Activated T-cell treated with anti-CD3 and anti-CD28 coated beads for 24 hours (primary cell): ENCODE measurements at regions not wholly inside any gene's neighbourhood (a gene's known extent, or its start where the extent isn't known, plus 50 kb on each side); places are given as distances from the start of the nearest gene placed in this dataset.

Source experiments
- DNase-seq: peaks from one replicate; pipeline ENCODE4 v3.0.0-alpha.2; 2020; ENCODE audit warnings: low read depth

GRCh38 chr15:77709135-77709886 lies 76.6 kb upstream of the LINGO1 start:
- no peak for DNase-seq

DNA sequence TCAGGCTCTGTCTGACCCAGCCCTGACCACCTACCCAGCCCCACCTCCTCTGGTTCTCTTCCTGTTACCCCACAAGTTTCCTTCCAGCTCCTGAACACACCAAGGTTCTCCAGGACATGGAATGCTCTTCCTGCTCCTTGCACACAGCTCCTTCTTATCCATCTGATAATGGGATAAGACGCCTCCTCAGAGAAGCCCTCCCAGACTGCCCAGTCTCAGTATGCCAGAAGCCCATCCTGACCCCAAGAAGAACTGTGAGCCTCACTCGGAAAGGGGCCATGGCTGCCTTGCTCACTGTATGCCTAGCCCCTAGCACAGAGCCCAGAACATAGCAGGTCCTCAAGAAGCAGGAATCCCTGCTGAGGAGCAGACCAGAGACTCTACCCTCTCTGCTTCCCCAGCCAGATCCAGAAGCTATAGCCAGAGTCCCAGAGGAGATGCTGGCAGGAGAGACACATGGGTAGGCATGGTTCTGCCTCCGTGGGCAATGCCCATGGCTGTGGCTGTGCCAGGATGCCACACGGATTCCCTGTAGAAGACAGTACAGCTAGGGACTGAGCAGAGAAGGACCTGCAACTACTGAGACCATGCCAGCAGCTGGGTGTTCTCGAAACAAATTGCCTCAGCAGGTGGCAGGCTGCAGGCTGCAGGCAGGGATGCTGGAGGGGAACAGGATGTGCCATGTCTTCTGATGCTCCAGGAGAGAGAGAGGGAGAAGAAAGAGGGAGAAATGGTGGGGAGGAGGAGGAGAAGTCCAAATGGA lies 74.0 kb upstream of the LINGO1 start:
- DNase-seq, result no peak

DNA sequence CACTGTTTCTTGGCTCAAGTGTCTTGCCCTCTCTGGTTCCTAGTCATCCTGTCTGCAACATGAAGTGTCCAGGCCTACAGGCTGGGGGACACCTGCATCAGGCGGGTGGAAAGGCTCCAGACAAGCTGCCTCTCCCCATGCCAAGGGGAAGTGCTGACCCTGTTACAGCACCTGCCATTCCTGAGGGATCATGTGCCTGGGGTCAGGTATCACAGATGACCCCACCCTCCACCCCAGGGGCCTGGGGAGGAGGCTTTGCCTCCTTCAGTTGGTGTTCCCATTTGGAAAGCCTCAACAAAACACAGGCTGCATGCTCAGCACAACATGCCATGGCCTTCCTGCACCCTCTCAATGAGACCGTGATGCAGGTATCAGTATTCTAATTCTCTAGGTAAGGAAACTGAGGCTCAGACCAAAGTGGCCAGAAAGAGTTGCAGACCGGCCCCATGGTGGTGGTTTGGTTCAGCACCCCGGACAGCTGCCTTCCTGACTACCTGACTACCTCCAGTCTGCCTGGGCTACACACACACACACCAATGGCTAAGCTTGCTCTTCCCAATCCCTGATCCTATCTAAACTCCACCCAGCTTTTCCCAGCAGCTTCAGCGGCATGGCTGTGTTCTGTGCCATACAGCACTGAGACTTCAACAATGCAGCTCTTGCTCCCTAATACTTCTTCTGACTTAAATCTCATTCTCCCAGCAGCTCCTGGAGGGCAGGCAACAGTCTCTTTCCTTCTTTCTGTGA lies 69.7 kb upstream of the LINGO1 start:
- DNase-seq, result no peak

- no peak for DNase-seq
These were observed 65.8 kb upstream of the LINGO1 start for GRCh38 chr15:77698481-77698880.

DNA sequence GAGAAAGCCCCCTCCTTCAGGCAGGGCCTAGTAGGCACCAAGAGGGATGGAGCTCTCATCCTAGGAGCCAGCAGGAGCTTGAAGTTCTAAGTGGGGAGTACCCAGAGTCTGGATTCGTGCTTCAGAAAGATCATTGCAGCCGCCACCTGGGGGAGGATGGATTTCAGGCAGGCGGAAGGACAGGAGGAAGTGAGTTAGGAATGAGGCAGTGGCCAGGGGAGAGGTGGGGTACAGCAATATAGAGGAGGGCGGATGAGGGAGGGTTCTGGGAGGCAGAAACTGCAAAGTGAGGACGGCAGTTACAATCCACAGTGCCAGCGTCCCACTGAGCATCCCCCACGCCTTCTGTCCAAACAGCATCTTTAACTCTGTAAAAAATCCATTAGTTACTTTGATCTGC lies 65.2 kb upstream of the LINGO1 start:
- no peak for DNase-seq

GRCh38 chr15:77696871-77697270 lies 64.2 kb upstream of the LINGO1 start:
- DNase-seq, result no peak

DNA sequence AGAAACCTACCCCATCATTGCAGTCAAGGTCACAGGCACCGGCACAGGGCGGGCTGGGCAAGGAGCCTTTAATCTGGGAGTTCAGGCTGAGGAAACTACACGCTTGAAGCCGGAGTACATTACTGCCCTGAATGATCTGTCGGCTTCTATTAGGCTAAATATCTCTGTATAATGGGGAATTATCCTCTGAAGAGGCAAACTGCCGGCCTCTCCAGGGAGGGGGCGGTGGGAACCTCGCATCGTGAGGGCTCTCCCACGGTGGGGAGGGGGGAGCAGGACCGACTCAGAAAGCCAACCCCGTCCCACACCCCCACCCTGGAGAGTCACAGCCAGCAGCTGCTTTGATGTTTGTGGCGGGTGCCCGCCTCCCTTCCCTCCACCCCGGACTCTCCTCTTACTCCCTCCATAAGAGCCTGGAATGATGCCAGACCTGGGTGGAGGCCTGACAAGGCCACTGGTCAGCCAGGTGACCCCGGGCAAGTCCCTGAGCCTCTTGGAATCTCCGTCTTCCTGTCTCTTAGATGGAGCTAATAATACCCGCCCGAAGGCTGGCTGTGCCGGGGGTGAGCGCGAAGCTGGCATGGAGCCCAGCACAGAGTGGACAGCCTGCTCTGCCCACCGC lies 63.4 kb upstream of the LINGO1 start:
- no peak for DNase-seq

DNA sequence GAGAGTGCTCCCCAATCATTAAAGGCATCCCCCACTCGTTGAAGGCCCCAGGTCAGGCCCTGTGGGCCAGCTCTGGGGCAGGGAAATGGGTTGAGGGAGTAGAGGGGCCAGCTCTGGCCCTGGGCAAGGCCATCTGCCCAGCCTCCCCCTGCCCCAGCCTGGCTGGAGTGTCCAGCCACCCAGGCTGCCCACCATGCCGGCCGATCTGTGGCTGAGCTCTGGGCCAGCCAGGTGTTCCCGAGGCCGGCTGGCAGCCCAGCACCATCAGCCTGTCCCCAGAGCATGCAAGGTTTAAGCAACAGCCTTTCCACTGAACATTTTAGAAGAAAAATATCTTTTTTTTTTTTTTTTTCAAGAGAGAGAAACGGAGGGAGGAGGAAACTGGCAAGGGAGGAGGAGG lies 62.8 kb upstream of the LINGO1 start:
- DNase-seq, result no peak

- no peak for DNase-seq
These were observed 60.9 kb upstream of the LINGO1 start for GRCh38 chr15:77693576-77693975.

DNA sequence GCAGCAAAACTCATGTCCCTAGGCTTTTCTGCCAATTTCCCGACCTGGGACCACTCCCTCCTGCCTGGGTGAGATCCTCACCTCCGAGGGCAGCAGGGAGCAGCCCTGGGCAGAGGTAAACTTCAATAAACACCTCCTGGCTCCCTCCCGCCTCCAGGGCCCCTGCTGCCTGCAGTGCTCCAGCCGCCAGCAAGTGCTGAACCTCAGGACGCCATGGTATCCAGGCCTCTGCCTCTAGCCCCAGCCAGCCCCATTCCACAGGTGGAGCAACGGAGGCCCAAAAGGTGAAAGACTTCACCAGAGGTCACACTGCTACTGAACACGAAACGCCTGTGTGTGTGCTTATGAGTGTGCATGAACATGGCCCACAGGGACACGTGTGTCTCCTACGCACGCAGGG lies 59.9 kb upstream of the LINGO1 start:
- no peak for DNase-seq

DNA sequence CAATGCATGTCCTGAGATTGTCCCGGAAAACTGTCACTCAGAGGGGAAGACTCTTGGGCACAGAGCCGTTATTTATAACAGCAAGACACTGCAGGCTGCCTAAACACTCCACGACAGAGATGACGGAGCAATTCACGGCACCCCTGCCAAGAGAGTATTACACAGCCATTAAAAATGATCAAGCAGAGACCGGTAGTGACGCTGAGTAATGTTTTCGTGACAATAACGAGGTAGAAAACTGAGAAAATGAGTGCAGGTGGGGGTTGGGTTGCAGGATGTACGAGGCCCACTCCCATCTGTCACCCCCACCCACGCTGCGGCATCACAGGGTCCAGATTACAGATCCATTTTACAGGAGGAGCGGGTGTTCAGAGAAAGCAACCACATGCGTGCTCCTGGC lies 58.9 kb upstream of the LINGO1 start:
- no peak for DNase-seq

DNA sequence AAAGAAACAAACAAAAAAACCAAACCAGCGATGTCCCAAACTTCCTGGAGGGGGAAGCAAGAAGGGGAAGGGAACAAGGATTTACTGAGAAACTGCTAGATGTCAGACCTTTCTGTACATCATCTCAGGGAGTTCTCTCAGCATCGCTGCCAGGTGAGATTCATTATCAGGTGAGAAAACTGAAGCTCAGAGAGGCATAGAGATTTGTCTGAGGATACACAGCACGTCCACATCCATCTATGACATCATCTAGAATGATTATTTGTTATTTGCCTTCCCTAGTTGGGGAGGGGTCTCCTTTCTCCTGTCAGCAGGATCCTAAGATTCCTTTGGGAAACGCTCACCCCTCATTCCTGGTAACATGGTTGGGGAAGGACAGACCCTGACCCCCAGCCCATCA lies 57.1 kb upstream of the LINGO1 start:
- no peak for DNase-seq

GRCh38 chr15:77688693-77689092 lies 56.0 kb upstream of the LINGO1 start:
- no peak for DNase-seq

- no peak for DNase-seq
These were observed 55.6 kb upstream of the LINGO1 start for GRCh38 chr15:77688266-77688665.

- no peak for DNase-seq
These were observed 52.5 kb upstream of the LINGO1 start for GRCh38 chr15:77685082-77685815.

GRCh38 chr15:77684341-77685081 lies 51.8 kb upstream of the LINGO1 start:
- DNase-seq, result no peak

- no peak for DNase-seq
These were observed 49.9 kb upstream of the LINGO1 start for GRCh38 chr15:77682564-77682963.
